ENCODE measurements at regions not wholly inside any gene's neighbourhood (a gene's known extent, or its start where the extent isn't known, plus 50 kb on each side); places are given as distances from the start of the nearest gene placed in this dataset.

GRCh38 chr11:128190312-128190711 lies 397.0 kb downstream of the ETS1 start:
- no peaks in the 10 kb centered on the region for H3K27me3 ChIP-seq (replicated peaks; ENCODE audit: insufficient read depth)
- no peak overlapping the region for H3K27ac ChIP-seq
- no peak for DNase-seq (ENCODE audit: low spot score)
- WGBS = 95% methylated on average over 5 of the region's 5 CpGs
- H3K4me3 ChIP-seq = no peak overlapping the region
- TF ChIP-seq POLR2AphosphoS5 (IDR thresholded peaks at IDR 0.05) = no peak
- no peak for TF ChIP-seq CTCF (IDR thresholded peaks at IDR 0.05)
- TF ChIP-seq POLR2A (IDR thresholded peaks at IDR 0.05) = no peak
- no peaks in the 10 kb centered on the region for H3K4me1 ChIP-seq (replicated peaks)
- intact Hi-C loops (cut with DNase I) = no loop called here
- no peaks in the 10 kb centered on the region for H3K9me3 ChIP-seq
- H3K36me3 ChIP-seq = no peaks in the 10 kb centered on the region

- Histone ChIP-seq H3K27ac (no peak overlapping the region), H3K36me3 (no peaks in the 10 kb centered on the region), H3K9me3 (no peaks in the 10 kb centered on the region), H3K4me1 (replicated peaks) (no peaks in the 10 kb centered on the region), H3K27me3 (replicated peaks; ENCODE audit: insufficient read depth) (no peaks in the 10 kb centered on the region), H3K4me3 (no peak overlapping the region)
- 86% methylated on average over 4 of the region's 4 CpGs for WGBS
- DNase-seq (ENCODE audit: low spot score) = no peak
- intact Hi-C loops (cut with DNase I) = no loop called here
- TF ChIP-seq POLR2AphosphoS5 (IDR thresholded peaks at IDR 0.05) (no peak), POLR2A (IDR thresholded peaks at IDR 0.05) (no peak), CTCF (IDR thresholded peaks at IDR 0.05) (no peak)
These were observed 397.5 kb downstream of the ETS1 start for GRCh38 chr11:128189823-128190222.

GRCh38 chr11:128188346-128189004 lies 398.9 kb downstream of the ETS1 start:
- no peaks in the 10 kb centered on the region for H3K36me3 ChIP-seq
- H3K4me3 ChIP-seq = no peak overlapping the region
- no peak for DNase-seq (ENCODE audit: low spot score)
- TF ChIP-seq POLR2A (IDR thresholded peaks at IDR 0.05) (no peak), CTCF (IDR thresholded peaks at IDR 0.05) (no peak), POLR2AphosphoS5 (IDR thresholded peaks at IDR 0.05) (no peak)
- H3K4me1 ChIP-seq (replicated peaks) = no peaks in the 10 kb centered on the region
- H3K9me3 ChIP-seq = no peaks in the 10 kb centered on the region
- no peak overlapping the region for H3K27ac ChIP-seq
- no peaks in the 10 kb centered on the region for H3K27me3 ChIP-seq (replicated peaks; ENCODE audit: insufficient read depth)
- intact Hi-C loops (cut with DNase I) = no loop called here
- WGBS = 59% methylated on average over 9 of the region's 9 CpGs

DNA sequence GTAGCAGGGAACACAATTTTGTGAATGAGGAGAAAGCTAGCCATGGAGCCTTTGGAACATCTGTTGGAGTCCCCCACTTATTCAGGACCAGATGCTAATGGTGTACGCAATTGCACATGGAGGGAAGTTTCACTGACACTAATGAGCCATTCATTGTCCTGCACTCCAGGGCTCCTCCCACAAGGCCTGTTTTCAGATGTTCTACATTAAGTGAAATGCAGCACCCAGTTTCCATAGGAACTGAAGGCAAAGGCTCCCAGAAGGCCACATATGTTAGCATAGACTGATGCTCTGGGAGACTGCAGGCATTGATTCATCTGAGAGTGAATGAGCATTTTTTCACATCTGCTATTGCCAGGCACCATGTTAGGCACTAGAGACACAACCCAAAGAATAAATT lies 399.5 kb downstream of the ETS1 start:
- H3K27me3 ChIP-seq (replicated peaks; ENCODE audit: insufficient read depth) = no peaks in the 10 kb centered on the region
- H3K9me3 ChIP-seq = no peaks in the 10 kb centered on the region
- H3K4me3 ChIP-seq = no peak overlapping the region
- WGBS = 100% methylated on average over 1 of the region's 1 CpG
- no peak for DNase-seq (ENCODE audit: low spot score)
- H3K27ac ChIP-seq = no peak overlapping the region
- intact Hi-C loops (cut with DNase I) = no loop called here
- TF ChIP-seq POLR2A (IDR thresholded peaks at IDR 0.05) (no peak), POLR2AphosphoS5 (IDR thresholded peaks at IDR 0.05) (no peak), CTCF (IDR thresholded peaks at IDR 0.05) (no peak)
- no peaks in the 10 kb centered on the region for H3K4me1 ChIP-seq (replicated peaks)
- no peaks in the 10 kb centered on the region for H3K36me3 ChIP-seq

DNA sequence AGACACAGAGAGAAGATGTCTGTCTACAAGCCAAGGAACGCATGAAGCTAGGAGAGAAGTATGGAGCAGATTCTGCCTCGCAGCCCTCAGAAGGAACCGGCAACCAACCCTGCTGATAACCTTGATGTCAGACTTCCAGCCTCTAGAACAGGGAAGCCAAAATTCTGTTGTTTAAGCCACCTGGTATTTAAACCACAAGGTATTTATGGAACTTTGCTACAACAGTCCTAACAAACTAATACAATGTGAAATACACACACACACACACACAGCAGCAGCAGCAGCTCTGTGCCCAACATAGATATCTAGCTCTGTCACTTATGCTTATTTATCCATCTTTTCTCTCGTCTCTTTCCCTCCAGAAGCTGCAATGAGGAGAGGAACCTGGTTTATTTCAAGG lies 400.0 kb downstream of the ETS1 start:
- DNase-seq (ENCODE audit: low spot score) = no peak
- Histone ChIP-seq H3K27me3 (replicated peaks; ENCODE audit: insufficient read depth) (no peaks in the 10 kb centered on the region), H3K36me3 (no peaks in the 10 kb centered on the region), H3K9me3 (no peaks in the 10 kb centered on the region), H3K27ac (no peak overlapping the region), H3K4me3 (no peak overlapping the region), H3K4me1 (replicated peaks) (no peaks in the 10 kb centered on the region)
- TF ChIP-seq POLR2A (IDR thresholded peaks at IDR 0.05) (no peak), CTCF (IDR thresholded peaks at IDR 0.05) (no peak), POLR2AphosphoS5 (IDR thresholded peaks at IDR 0.05) (no peak)
- 89% methylated on average over 4 of the region's 4 CpGs for WGBS
- intact Hi-C loops (cut with DNase I) = no loop called here

All from prostate gland (tissue), 2 donors.